Calu3 (cell line): ENCODE measurements at regions not wholly inside any gene's neighbourhood (a gene's known extent, or its start where the extent isn't known, plus 50 kb on each side); places are given as distances from the start of the nearest gene placed in this dataset.
"Not testable (repeated sequence)": the region's sequence is repeated elsewhere in the genome, so short reads cannot be mapped to it uniquely, and the experiment has no call there.

Experiments
- BruUV-seq: library from RNA; stranded (reverse); fragments of 400-500 nt; replicated peaks from 2 replicates; lab custom pipeline; 2021; lab: Mats Ljungman, UMichigan
- CTCF ChIA-PET: fragments of 300-600 bp; sonication (Branson Sonifier 250); formaldehyde crosslinking; loops from one replicate; lab custom pipeline; 2022; ENCODE audit warnings: antibody characterized with exemption; lab: Charles Lee
- DNase-seq: peaks from one replicate; pipeline ENCODE4 v3.0.0; 2022
- H3K27ac Mint-ChIP-seq: one replicate; pipeline ENCODE4 v1.8.0; 2022; ENCODE audit warnings: mixed read lengths; ENCODE audit not compliant: unreplicated experiment
- H3K27me3 Mint-ChIP-seq: one replicate; pipeline ENCODE4 v1.8.0; 2022; ENCODE audit warnings: mixed read lengths; ENCODE audit not compliant: unreplicated experiment
- H3K36me3 Mint-ChIP-seq: one replicate; pipeline ENCODE4 v1.8.0; 2022; ENCODE audit warnings: mild to moderate bottlenecking, moderate library complexity, mixed read lengths; ENCODE audit not compliant: insufficient read depth, unreplicated experiment
- H3K4me1 Mint-ChIP-seq: one replicate; pipeline ENCODE4 v1.8.0; 2022; ENCODE audit warnings: mild to moderate bottlenecking, low read depth, mixed read lengths; ENCODE audit not compliant: unreplicated experiment
- H3K4me3 Mint-ChIP-seq: one replicate; pipeline ENCODE4 v1.8.0; 2022; ENCODE audit warnings: mild to moderate bottlenecking, low read depth, moderate library complexity, mixed read lengths; ENCODE audit not compliant: unreplicated experiment
- H3K9me3 Mint-ChIP-seq: one replicate; pipeline ENCODE4 v1.8.0; 2022; ENCODE audit warnings: low read depth, mixed read lengths; ENCODE audit not compliant: unreplicated experiment
- CTCF ChIP-seq: fragments of 200-600 bp; IDR thresholded peaks from one replicate; pipeline ENCODE4 v1.8.0; 2022; ENCODE audit warnings: antibody characterized with exemption; ENCODE audit not compliant: unreplicated experiment
- intact Hi-C: fragments of 100-400 bp; cut with micrococcal nuclease; formaldehyde crosslinking; loops from one replicate; pipeline ENCODE4 v1.10.0; 2022; ENCODE audit not compliant: unreplicated experiment

GRCh38 chr1:220966881-220967611 is 87.8 kb downstream of the HLX start:
- CTCF ChIA-PET = no interaction called here

GRCh38 chr1:220967911-220968310 is 88.7 kb downstream of the HLX start:
- Mint-ChIP-seq H3K27ac (no peak overlapping the region), H3K4me3 (no peak overlapping the region), H3K4me1 (peaks cover 15% of the 10 kb centered on the region), H3K36me3 (no peaks in the 10 kb centered on the region), H3K9me3 (peaks cover 9% of the 10 kb centered on the region), H3K27me3 (no peaks in the 10 kb centered on the region)
- intact Hi-C loops = no loop called here
- no peak for TF ChIP-seq CTCF
- no peak for DNase-seq
- CTCF ChIA-PET = interaction anchor here (0.6 to 0.7 kb wide), 2 partner anchors 24 to 119 kb away, joined by 3 read pairs; no protein-coding TSS in a partner anchor
- BruUV-seq = no TSS peak

More at GRCh38 chr1:220966881-220967611, 87.8 kb downstream of the HLX start:
- TF ChIP-seq CTCF = no peak
- intact Hi-C loops = no loop called here
- H3K27me3 Mint-ChIP-seq = no peaks in the 10 kb centered on the region
- peaks cover 6% of the 10 kb centered on the region for H3K9me3 Mint-ChIP-seq
- DNase-seq = no peak
- H3K36me3 Mint-ChIP-seq = no peaks in the 10 kb centered on the region
- BruUV-seq = no TSS peak
- H3K4me1 Mint-ChIP-seq = peaks cover 15% of the 10 kb centered on the region
- no peak overlapping the region for H3K4me3 Mint-ChIP-seq
- H3K27ac Mint-ChIP-seq = no peak overlapping the region

GRCh38 chr1:220969281-220969680 is 90.0 kb downstream of the HLX start:
- H3K27me3 Mint-ChIP-seq, H3K36me3 Mint-ChIP-seq, intact Hi-C loops, DNase-seq, H3K9me3 Mint-ChIP-seq, CTCF ChIA-PET, H3K27ac Mint-ChIP-seq, BruUV-seq, H3K4me3 Mint-ChIP-seq: not testable (repeated sequence)
- peaks cover 15% of the 10 kb centered on the region for H3K4me1 Mint-ChIP-seq

- no peak for TF ChIP-seq CTCF
- DNase-seq = no peak
- Mint-ChIP-seq H3K4me3 (no peak overlapping the region), H3K27me3 (no peaks in the 10 kb centered on the region), H3K9me3 (peaks cover 2% of the 10 kb centered on the region), H3K27ac (no peak overlapping the region), H3K36me3 (no peaks in the 10 kb centered on the region), H3K4me1 (peaks cover 15% of the 10 kb centered on the region)
- intact Hi-C loops = no loop called here
- CTCF ChIA-PET = no interaction called here
- no TSS peak for BruUV-seq
Observed at GRCh38 chr1:220970311-220970710, 91.1 kb downstream of the HLX start.

DNA sequence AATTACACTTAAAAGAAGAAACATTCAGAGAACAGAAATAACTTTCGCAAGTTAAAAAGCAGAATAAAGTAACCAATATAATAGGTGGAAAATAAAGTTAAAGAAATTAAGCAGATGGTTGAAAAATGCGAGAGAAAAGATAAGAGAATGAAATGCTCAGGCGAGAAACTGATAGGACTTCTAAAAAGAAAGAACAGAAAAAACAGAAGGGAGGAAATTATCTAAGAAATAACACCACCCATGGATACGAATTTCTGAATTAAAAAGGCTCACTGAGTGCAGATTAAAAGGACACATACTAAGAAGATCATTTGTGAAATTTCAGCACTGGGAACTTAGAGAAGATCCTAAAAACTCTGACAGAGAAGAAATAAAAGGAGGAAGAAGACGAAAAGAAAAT is 92.0 kb downstream of the HLX start:
- Mint-ChIP-seq H3K27me3 (no peaks in the 10 kb centered on the region), H3K27ac (no peak overlapping the region), H3K9me3 (peaks cover 2% of the 10 kb centered on the region), H3K4me3 (no peak overlapping the region), H3K36me3 (no peaks in the 10 kb centered on the region), H3K4me1 (peaks cover 12% of the 10 kb centered on the region)
- no TSS peak for BruUV-seq
- no peak for DNase-seq
- intact Hi-C loops = no loop called here
- CTCF ChIA-PET = no interaction called here
- no peak for TF ChIP-seq CTCF
